ENCODE measurements at regions not wholly inside any gene's neighbourhood (a gene's known extent, or its start where the extent isn't known, plus 50 kb on each side); places are given as distances from the start of the nearest gene placed in this dataset.

- H3K27me3 ChIP-seq: no peaks in the 10 kb centered on the region
- H3K4me1 ChIP-seq: no peaks in the 10 kb centered on the region
- H4K20me1 ChIP-seq: no peaks in the 10 kb centered on the region
- peaks cover 7% of the 10 kb centered on the region for H3K9me3 ChIP-seq
- H3K36me3 ChIP-seq: no peaks in the 10 kb centered on the region
- H3K9ac ChIP-seq: no peak overlapping the region
- H3K4me2 ChIP-seq: no peak overlapping the region
- TF ChIP-seq Cebpa-rat (IDR thresholded peaks at IDR 0.05): no peak
- H3K4me3 ChIP-seq: no peak overlapping the region
- H3K27ac ChIP-seq: no peak overlapping the region
These were observed 52.2 kb upstream of the IRF2BP2 start for GRCh38 chr1:234662148-234662547.

- peaks cover under 1% of the 10 kb centered on the region; the same call in 1 of the 2 replicates for H3K9me3 ChIP-seq
- no peak for TF ChIP-seq Cebpa-rat (IDR thresholded peaks at IDR 0.05)
- H3K4me2 ChIP-seq: no peak overlapping the region
- no peak overlapping the region for H3K9ac ChIP-seq
- H3K36me3 ChIP-seq: no peaks in the 10 kb centered on the region
- no peak overlapping the region for H3K27ac ChIP-seq
- H4K20me1 ChIP-seq: no peaks in the 10 kb centered on the region
- no peak overlapping the region for H3K4me3 ChIP-seq
- no peaks in the 10 kb centered on the region for H3K27me3 ChIP-seq
- H3K4me1 ChIP-seq: no peaks in the 10 kb centered on the region
These were observed 51.4 kb upstream of the IRF2BP2 start for GRCh38 chr1:234661317-234661928.

- no peaks in the 10 kb centered on the region for H4K20me1 ChIP-seq
- no peak overlapping the region for H3K27ac ChIP-seq
- H3K4me3 ChIP-seq: no peak overlapping the region
- no peaks in the 10 kb centered on the region; the same call in 1 of the 2 replicates for H3K9me3 ChIP-seq
- no peak overlapping the region for H3K4me2 ChIP-seq
- no peaks in the 10 kb centered on the region for H3K4me1 ChIP-seq
- H3K9ac ChIP-seq: no peak overlapping the region
- no peak for TF ChIP-seq Cebpa-rat (IDR thresholded peaks at IDR 0.05)
- no peaks in the 10 kb centered on the region for H3K27me3 ChIP-seq
- H3K36me3 ChIP-seq: no peaks in the 10 kb centered on the region
These were observed 50.7 kb upstream of the IRF2BP2 start for GRCh38 chr1:234660536-234661316.
